IMR-90 (cell line): ENCODE measurements at regions not wholly inside any gene's neighbourhood (a gene's known extent, or its start where the extent isn't known, plus 50 kb on each side); places are given as distances from the start of the nearest gene placed in this dataset.

ENCODE experiments used
- BHLHE40 ChIP-seq: fragments of 150-350 bp; IDR thresholded peaks from 2 replicates; pipeline ENCODE4 v1.6.1; 2016; ENCODE audit warnings: mild to moderate bottlenecking, low read depth, low read length
- CEBPB ChIP-seq: IDR thresholded peaks from 2 replicates; pipeline ENCODE4 v1.6.1; 2012; ENCODE audit warnings: low read depth, low read length, improper control_type of control experiment
- CHD1 ChIP-seq: IDR thresholded peaks from 2 replicates; pipeline ENCODE4 v1.6.1; 2012; ENCODE audit warnings: low read depth, low read length, improper control_type of control experiment
- CTCF ChIP-seq: conservative IDR thresholded peaks from 2 replicates; pipeline ENCODE4 v1.5.1; 2012; ENCODE audit warnings: mild to moderate bottlenecking, low read depth, low read length, improper control_type of control experiment
- ELK1 ChIP-seq: fragments of 150-350 bp; IDR thresholded peaks from 2 replicates; pipeline ENCODE4 v1.6.1; 2016; ENCODE audit warnings: low read depth, mild to moderate bottlenecking, low read length, moderate library complexity, borderline replicate concordance
- FOS ChIP-seq: fragments of 150-350 bp; IDR thresholded peaks from 2 replicates; pipeline ENCODE4 v1.6.1; 2016; ENCODE audit warnings: low read depth, low read length
- MAFK ChIP-seq: IDR thresholded peaks from 2 replicates; pipeline ENCODE4 v1.6.1; 2012; ENCODE audit warnings: low read depth, low read length, improper control_type of control experiment
- MXI1 ChIP-seq: IDR thresholded peaks from 2 replicates; pipeline ENCODE4 v1.6.1; 2012; ENCODE audit warnings: low read depth, mild to moderate bottlenecking, low read length, moderate library complexity, borderline replicate concordance
- POLR2A ChIP-seq: IDR thresholded peaks from 2 replicates; pipeline ENCODE4 v1.6.1; 2012; ENCODE audit warnings: mild to moderate bottlenecking, low read depth, low read length
- RAD21 ChIP-seq: IDR thresholded peaks from 2 replicates; pipeline ENCODE4 v1.6.1; 2012; ENCODE audit warnings: low read length, improper control_type of control experiment
- RCOR1 ChIP-seq: IDR thresholded peaks from 2 replicates; pipeline ENCODE4 v1.6.1; 2012; ENCODE audit warnings: mild to moderate bottlenecking, low read length, improper control_type of control experiment; ENCODE audit not compliant: insufficient replicate concordance
- RFX5 ChIP-seq: IDR thresholded peaks from 2 replicates; pipeline ENCODE4 v1.8.0; 2012; ENCODE audit warnings: low read depth, mild to moderate bottlenecking, low read length, moderate library complexity
- SMC3 ChIP-seq: fragments of 150-350 bp; IDR thresholded peaks from 2 replicates; pipeline ENCODE4 v1.6.1; 2016; ENCODE audit warnings: low read depth, mild to moderate bottlenecking, antibody characterized with exemption, low read length, moderate library complexity
- USF2 ChIP-seq: fragments of 150-350 bp; IDR thresholded peaks from 2 replicates; pipeline ENCODE4 v1.6.1; 2017; ENCODE audit warnings: mild to moderate bottlenecking, antibody characterized with exemption, low read length, low read depth

GRCh38 chr14:30444451-30444850 lies 114.5 kb upstream of the G2E3 start:
- no peak for TF ChIP-seq RAD21
- no peak for TF ChIP-seq RFX5
- TF ChIP-seq USF2: no peak
- no peak for TF ChIP-seq CTCF
- no peak for TF ChIP-seq POLR2A
- TF ChIP-seq BHLHE40: no peak
- no peak for TF ChIP-seq CHD1
- TF ChIP-seq RCOR1: no peak
- no peak for TF ChIP-seq CEBPB
- no peak for TF ChIP-seq SMC3
- TF ChIP-seq FOS: no peak
- no peak for TF ChIP-seq ELK1
- TF ChIP-seq MXI1: no peak
- no peak for TF ChIP-seq MAFK
